Astrocyte (in vitro differentiated cells and primary cell): ENCODE measurements at regions not wholly inside any gene's neighbourhood (a gene's known extent, or its start where the extent isn't known, plus 50 kb on each side); places are given as distances from the start of the nearest gene placed in this dataset.

Source experiments
- DNase-seq: peaks from one replicate; pipeline ENCODE4 v3.0.0-alpha.2; 2010; ENCODE audit warnings: low read depth
- FAIRE-seq: peaks from 2 replicates; lab custom pipeline; 2011; peaks lifted over from hg19 to GRCh38; lab: Jason Lieb, UNC
- H2AFZ ChIP-seq: 2 replicates; pipeline ENCODE4 v1.6.0; 2012; ENCODE audit warnings: low read depth, low read length, inconsistent platforms
- H3K27ac ChIP-seq: 2 replicates; pipeline ENCODE4 v1.5.1; 2011; ENCODE audit warnings: low read depth, low read length, inconsistent platforms
- H3K27me3 ChIP-seq: 2 replicates; pipeline ENCODE4 v1.6.0; 2011; ENCODE audit warnings: low read length, inconsistent platforms; ENCODE audit not compliant: insufficient read depth
- H3K36me3 ChIP-seq: 2 replicates; pipeline ENCODE4 v1.5.1; 2011; ENCODE audit warnings: low read length, inconsistent platforms; ENCODE audit not compliant: insufficient read depth
- H3K4me1 ChIP-seq: 2 replicates; pipeline ENCODE4 v1.5.1; 2011; ENCODE audit warnings: low read length, inconsistent platforms; ENCODE audit not compliant: insufficient read depth
- H3K4me2 ChIP-seq: 2 replicates; pipeline ENCODE4 v1.6.0; 2012; ENCODE audit warnings: low read length, inconsistent platforms
- H3K4me3 ChIP-seq: 2 replicates; pipeline ENCODE4 v1.5.1; 2011; ENCODE audit warnings: low read depth, mild to moderate bottlenecking, low read length, inconsistent platforms; ENCODE audit not compliant: insufficient read depth
- H3K79me2 ChIP-seq: 2 replicates; pipeline ENCODE4 v1.6.0; 2012; ENCODE audit warnings: mild to moderate bottlenecking, low read length, inconsistent platforms; ENCODE audit not compliant: insufficient read depth
- H3K9ac ChIP-seq: 2 replicates; pipeline ENCODE4 v1.6.0; 2012; ENCODE audit warnings: mild to moderate bottlenecking, low read length, inconsistent platforms
- H3K9me3 ChIP-seq: 2 replicates; pipeline ENCODE4 v1.5.1; 2012; ENCODE audit warnings: low read depth, mild to moderate bottlenecking, low read length, inconsistent platforms; ENCODE audit not compliant: insufficient read depth
- H4K20me1 ChIP-seq: 2 replicates; pipeline ENCODE4 v1.6.0; 2012; ENCODE audit warnings: low read length, inconsistent platforms; ENCODE audit not compliant: insufficient read depth
- H3K27ac Mint-ChIP-seq: one replicate; pipeline ENCODE4 v1.8.0; 2021; ENCODE audit warnings: mild to moderate bottlenecking, mixed read lengths; ENCODE audit not compliant: unreplicated experiment
- H3K27me3 Mint-ChIP-seq: one replicate; pipeline ENCODE4 v1.8.0; 2021; ENCODE audit warnings: low read depth, mixed read lengths; ENCODE audit not compliant: unreplicated experiment
- H3K36me3 Mint-ChIP-seq: one replicate; pipeline ENCODE4 v1.8.0; 2021; ENCODE audit warnings: low read depth, mixed read lengths; ENCODE audit not compliant: unreplicated experiment
- H3K4me1 Mint-ChIP-seq: one replicate; pipeline ENCODE4 v1.8.0; 2021; ENCODE audit warnings: low read depth, mixed read lengths; ENCODE audit not compliant: unreplicated experiment
- H3K4me3 Mint-ChIP-seq: one replicate; pipeline ENCODE4 v1.8.0; 2021; ENCODE audit warnings: mild to moderate bottlenecking, moderate library complexity, mixed read lengths; ENCODE audit not compliant: unreplicated experiment
- H3K9me3 Mint-ChIP-seq: one replicate; pipeline ENCODE4 v1.8.0; 2021; ENCODE audit warnings: mild to moderate bottlenecking, mixed read lengths; ENCODE audit not compliant: unreplicated experiment
- CTCF ChIP-seq: IDR thresholded peaks from 2 replicates; pipeline ENCODE4 v1.5.1; 2011; ENCODE audit warnings: low read depth, mild to moderate bottlenecking, inconsistent platforms, low read length, moderate library complexity; ENCODE audit not compliant: insufficient read depth
- EZH2 ChIP-seq: IDR thresholded peaks from 2 replicates; pipeline ENCODE4 v1.6.1; 2012; ENCODE audit warnings: mild to moderate bottlenecking, low read length, inconsistent platforms; ENCODE audit not compliant: insufficient read depth

- Histone ChIP-seq H4K20me1 (no peaks in the 10 kb centered on the region), H3K27ac (no peak overlapping the region), H3K4me3 (no peak overlapping the region), H3K4me1 (no peaks in the 10 kb centered on the region), H3K27me3 (no peaks in the 10 kb centered on the region), H3K9ac (no peak overlapping the region), H2AFZ (no peak overlapping the region), H3K4me2 (no peak overlapping the region), H3K9me3 (peaks cover 3% of the 10 kb centered on the region), H3K36me3 (no peaks in the 10 kb centered on the region), H3K79me2 (no peaks in the 10 kb centered on the region)
- no peaks in the 10 kb centered on the region for H3K27me3 Mint-ChIP-seq
- TF ChIP-seq CTCF (no peak), EZH2 (no peak)
- DNase-seq (no peak), FAIRE-seq (no peak)
- H3K27ac Mint-ChIP-seq: no peak overlapping the region
- no peaks in the 10 kb centered on the region for H3K36me3 Mint-ChIP-seq
- H3K4me3 Mint-ChIP-seq: no peak overlapping the region
- H3K9me3 Mint-ChIP-seq: peaks cover 4% of the 10 kb centered on the region
- no peaks in the 10 kb centered on the region for H3K4me1 Mint-ChIP-seq
Measured at GRCh38 chr2:76385943-76386342, 675.2 kb upstream of the GCFC2 start.

GRCh38 chr2:76381624-76382023, 670.9 kb upstream of the GCFC2 start:
- DNase-seq (no peak), FAIRE-seq (no peak)
- Histone ChIP-seq H2AFZ (no peak overlapping the region), H3K27ac (no peak overlapping the region), H3K4me2 (no peak overlapping the region), H3K79me2 (no peaks in the 10 kb centered on the region), H3K9ac (no peak overlapping the region), H3K4me3 (no peak overlapping the region), H3K27me3 (no peaks in the 10 kb centered on the region), H4K20me1 (no peaks in the 10 kb centered on the region), H3K4me1 (no peaks in the 10 kb centered on the region), H3K9me3 (no peaks in the 10 kb centered on the region), H3K36me3 (no peaks in the 10 kb centered on the region)
- Mint-ChIP-seq H3K36me3 (no peaks in the 10 kb centered on the region), H3K9me3 (no peaks in the 10 kb centered on the region), H3K27me3 (no peaks in the 10 kb centered on the region), H3K4me3 (no peak overlapping the region), H3K27ac (no peak overlapping the region), H3K4me1 (no peaks in the 10 kb centered on the region)
- TF ChIP-seq CTCF (no peak), EZH2 (no peak)

GRCh38 chr2:76378140-76378539, 667.4 kb upstream of the GCFC2 start:
- Histone ChIP-seq H3K27ac (no peak overlapping the region), H3K9ac (no peak overlapping the region), H3K4me2 (no peak overlapping the region), H3K27me3 (no peaks in the 10 kb centered on the region), H3K4me3 (no peak overlapping the region), H2AFZ (no peak overlapping the region), H3K4me1 (no peaks in the 10 kb centered on the region), H3K36me3 (no peaks in the 10 kb centered on the region), H4K20me1 (no peaks in the 10 kb centered on the region), H3K9me3 (no peaks in the 10 kb centered on the region), H3K79me2 (no peaks in the 10 kb centered on the region)
- Mint-ChIP-seq H3K4me1 (no peaks in the 10 kb centered on the region), H3K27ac (no peak overlapping the region), H3K4me3 (no peak overlapping the region), H3K9me3 (no peaks in the 10 kb centered on the region), H3K27me3 (no peaks in the 10 kb centered on the region), H3K36me3 (no peaks in the 10 kb centered on the region)
- TF ChIP-seq EZH2: no peak
- TF ChIP-seq CTCF: no peak
- FAIRE-seq (no peak), DNase-seq (no peak)
